HG02588 (cell line): ENCODE measurements at regions not wholly inside any gene's neighbourhood (a gene's known extent, or its start where the extent isn't known, plus 50 kb on each side); places are given as distances from the start of the nearest gene placed in this dataset.
"Not testable (repeated sequence)": the region's sequence is repeated elsewhere in the genome, so short reads cannot be mapped to it uniquely, and the experiment has no call there.

ENCODE experiments used
- ATAC-seq: cut with Tn5 transposase; IDR thresholded peaks from one replicate; pipeline ENCODE4 v1.9.1; 2021; ENCODE audit warnings: mild to moderate bottlenecking, moderate library complexity; ENCODE audit not compliant: unreplicated experiment

- ATAC-seq = no peak
Observed at GRCh38 chr18:55990186-55990585, 402.2 kb upstream of the TCF4 start.

- ATAC-seq = no peak
Observed at GRCh38 chr18:55988537-55988936, 400.5 kb upstream of the TCF4 start.

- no peak for ATAC-seq
Observed at GRCh38 chr18:55983433-55983832, 395.4 kb upstream of the TCF4 start.

GRCh38 chr18:55982992-55983391 is 395.0 kb upstream of the TCF4 start:
- ATAC-seq = no peak

- ATAC-seq = no peak
Observed at GRCh38 chr18:55981712-55982475, 393.9 kb upstream of the TCF4 start.

GRCh38 chr18:55974521-55974920 is 386.5 kb upstream of the TCF4 start:
- ATAC-seq = no peak

GRCh38 chr18:55968550-55968949 is 380.6 kb upstream of the TCF4 start:
- ATAC-seq = no peak

- ATAC-seq = no peak
Observed at GRCh38 chr18:55967019-55967418, 379.0 kb upstream of the TCF4 start.

GRCh38 chr18:55964171-55964570 is 376.2 kb upstream of the TCF4 start:
- ATAC-seq = no peak

GRCh38 chr18:55953326-55953725 is 365.3 kb upstream of the TCF4 start:
- no peak for ATAC-seq

- not testable (repeated sequence) for ATAC-seq
Observed at GRCh38 chr18:55951738-55952137, 363.7 kb upstream of the TCF4 start.

- ATAC-seq = no peak
Observed at GRCh38 chr18:55950379-55951166, 362.6 kb upstream of the TCF4 start.

- ATAC-seq = no peak
Observed at GRCh38 chr18:55934821-55935220, 346.8 kb upstream of the TCF4 start.

- no peak for ATAC-seq
Observed at GRCh38 chr18:55932675-55933074, 344.7 kb upstream of the TCF4 start.

GRCh38 chr18:55927831-55928230 is 339.8 kb upstream of the TCF4 start:
- no peak for ATAC-seq

- ATAC-seq = no peak
Observed at GRCh38 chr18:55925772-55926171, 337.8 kb upstream of the TCF4 start.

GRCh38 chr18:55920063-55920462 is 332.1 kb upstream of the TCF4 start:
- no peak for ATAC-seq

- ATAC-seq = no peak
Observed at GRCh38 chr18:55918444-55918843, 330.5 kb upstream of the TCF4 start.

- ATAC-seq = no peak
Observed at GRCh38 chr18:55912919-55913318, 324.9 kb upstream of the TCF4 start.

- ATAC-seq = no peak
Observed at GRCh38 chr18:55912071-55912470, 324.1 kb upstream of the TCF4 start.

- no peak for ATAC-seq
Observed at GRCh38 chr18:55910296-55910695, 322.3 kb upstream of the TCF4 start.

- ATAC-seq = no peak
Observed at GRCh38 chr18:55908901-55909366, 320.9 kb upstream of the TCF4 start.
